GM12892 (cell line): ENCODE measurements at regions not wholly inside any gene's neighbourhood (a gene's known extent, or its start where the extent isn't known, plus 50 kb on each side); places are given as distances from the start of the nearest gene placed in this dataset.

ENCODE experiments used
- POLR2A ChIP-seq: IDR thresholded peaks from 2 replicates; pipeline ENCODE4 v1.6.1; 2011; ENCODE audit warnings: low read depth, low read length, control low read depth
- POLR2AphosphoS5 ChIP-seq: IDR thresholded peaks from 2 replicates; pipeline ENCODE4 v1.6.1; 2011; ENCODE audit warnings: low read depth, low read length, control low read depth
- TAF1 ChIP-seq: IDR thresholded peaks from 2 replicates; pipeline ENCODE4 v1.6.1; 2011; ENCODE audit warnings: low read depth, mild to moderate bottlenecking, control low read depth, low read length, borderline replicate concordance

GRCh38 chr10:109450702-109451101 is 472.6 kb downstream of the XPNPEP1 start:
- no peak for TF ChIP-seq POLR2A
- no peak for TF ChIP-seq TAF1
- TF ChIP-seq POLR2AphosphoS5 = no peak
